ENCODE measurements at regions not wholly inside any gene's neighbourhood (a gene's known extent, or its start where the extent isn't known, plus 50 kb on each side); places are given as distances from the start of the nearest gene placed in this dataset.

- TF ChIP-seq, protein P1, sequence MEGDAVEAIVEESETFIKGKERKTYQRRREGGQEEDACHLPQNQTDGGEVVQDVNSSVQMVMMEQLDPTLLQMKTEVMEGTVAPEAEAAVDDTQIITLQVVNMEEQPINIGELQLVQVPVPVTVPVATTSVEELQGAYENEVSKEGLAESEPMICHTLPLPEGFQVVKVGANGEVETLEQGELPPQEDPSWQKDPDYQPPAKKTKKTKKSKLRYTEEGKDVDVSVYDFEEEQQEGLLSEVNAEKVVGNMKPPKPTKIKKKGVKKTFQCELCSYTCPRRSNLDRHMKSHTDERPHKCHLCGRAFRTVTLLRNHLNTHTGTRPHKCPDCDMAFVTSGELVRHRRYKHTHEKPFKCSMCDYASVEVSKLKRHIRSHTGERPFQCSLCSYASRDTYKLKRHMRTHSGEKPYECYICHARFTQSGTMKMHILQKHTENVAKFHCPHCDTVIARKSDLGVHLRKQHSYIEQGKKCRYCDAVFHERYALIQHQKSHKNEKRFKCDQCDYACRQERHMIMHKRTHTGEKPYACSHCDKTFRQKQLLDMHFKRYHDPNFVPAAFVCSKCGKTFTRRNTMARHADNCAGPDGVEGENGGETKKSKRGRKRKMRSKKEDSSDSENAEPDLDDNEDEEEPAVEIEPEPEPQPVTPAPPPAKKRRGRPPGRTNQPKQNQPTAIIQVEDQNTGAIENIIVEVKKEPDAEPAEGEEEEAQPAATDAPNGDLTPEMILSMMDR (IDR thresholded peaks at IDR 0.05) = no peak
- no peak for TF ChIP-seq EZH2 (IDR thresholded peaks at IDR 0.05; ENCODE audit: borderline replicate concordance, insufficient read depth, low read depth, low read length, poor library complexity, severe bottlenecking)
These were observed 108.5 kb upstream of the C14orf180 start for GRCh38 chr14:104471114-104471513.
